ENCODE measurements at regions not wholly inside any gene's neighbourhood (a gene's known extent, or its start where the extent isn't known, plus 50 kb on each side); places are given as distances from the start of the nearest gene placed in this dataset.

DNA sequence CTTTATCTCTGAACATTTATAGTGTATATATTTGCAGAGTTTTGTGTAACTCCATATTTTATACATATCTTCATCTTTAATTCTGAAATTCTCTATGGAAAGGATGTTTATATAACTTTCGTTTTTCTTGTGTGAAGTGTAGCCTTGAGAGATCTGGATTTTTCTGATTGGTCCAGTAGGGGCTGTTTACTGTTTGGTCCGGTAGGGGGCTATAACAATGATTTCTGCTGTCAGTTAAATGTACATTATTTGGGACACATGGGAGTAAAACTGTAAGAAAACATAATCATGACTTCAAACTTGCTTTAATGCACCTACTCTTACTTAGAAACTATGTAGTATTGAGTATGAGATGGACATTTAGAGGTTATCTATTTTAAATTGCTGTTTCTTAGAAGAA lies 527.1 kb upstream of the ARRDC3 start:
- TF ChIP-seq, protein P1, sequence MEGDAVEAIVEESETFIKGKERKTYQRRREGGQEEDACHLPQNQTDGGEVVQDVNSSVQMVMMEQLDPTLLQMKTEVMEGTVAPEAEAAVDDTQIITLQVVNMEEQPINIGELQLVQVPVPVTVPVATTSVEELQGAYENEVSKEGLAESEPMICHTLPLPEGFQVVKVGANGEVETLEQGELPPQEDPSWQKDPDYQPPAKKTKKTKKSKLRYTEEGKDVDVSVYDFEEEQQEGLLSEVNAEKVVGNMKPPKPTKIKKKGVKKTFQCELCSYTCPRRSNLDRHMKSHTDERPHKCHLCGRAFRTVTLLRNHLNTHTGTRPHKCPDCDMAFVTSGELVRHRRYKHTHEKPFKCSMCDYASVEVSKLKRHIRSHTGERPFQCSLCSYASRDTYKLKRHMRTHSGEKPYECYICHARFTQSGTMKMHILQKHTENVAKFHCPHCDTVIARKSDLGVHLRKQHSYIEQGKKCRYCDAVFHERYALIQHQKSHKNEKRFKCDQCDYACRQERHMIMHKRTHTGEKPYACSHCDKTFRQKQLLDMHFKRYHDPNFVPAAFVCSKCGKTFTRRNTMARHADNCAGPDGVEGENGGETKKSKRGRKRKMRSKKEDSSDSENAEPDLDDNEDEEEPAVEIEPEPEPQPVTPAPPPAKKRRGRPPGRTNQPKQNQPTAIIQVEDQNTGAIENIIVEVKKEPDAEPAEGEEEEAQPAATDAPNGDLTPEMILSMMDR (IDR thresholded peaks at IDR 0.05) = no peak
- no peak for TF ChIP-seq ZFX (IDR thresholded peaks at IDR 0.05; ENCODE audit: borderline replicate concordance)
